ENCODE measurements at regions not wholly inside any gene's neighbourhood (a gene's known extent, or its start where the extent isn't known, plus 50 kb on each side); places are given as distances from the start of the nearest gene placed in this dataset.

- intact Hi-C loops (cut with DNase I): no loop called here
- DNase-seq (no peak), ATAC-seq (ENCODE audit: poor library complexity) (no peak)
These were observed 276.5 kb upstream of the CITED2 start for GRCh38 chr6:139650941-139651340.

- ATAC-seq (ENCODE audit: poor library complexity) (no peak), DNase-seq (no peak)
- intact Hi-C loops (cut with DNase I): no loop called here
These were observed 275.3 kb upstream of the CITED2 start for GRCh38 chr6:139649732-139650131.

- no peak for ATAC-seq (ENCODE audit: poor library complexity)
- intact Hi-C loops (cut with DNase I): no loop called here
- DNase-seq: no peak
These were observed 274.7 kb upstream of the CITED2 start for GRCh38 chr6:139649128-139649527.

- no peak for DNase-seq
- ATAC-seq (ENCODE audit: poor library complexity): peak; percentile 24
- intact Hi-C loops (cut with DNase I): no loop called here
These were observed 274.1 kb upstream of the CITED2 start for GRCh38 chr6:139648430-139649000.

- ATAC-seq (ENCODE audit: poor library complexity) (no peak), DNase-seq (no peak)
- intact Hi-C loops (cut with DNase I): no loop called here
These were observed 273.4 kb upstream of the CITED2 start for GRCh38 chr6:139647841-139648240.

- no peak for ATAC-seq (ENCODE audit: poor library complexity)
- DNase-seq: no peak
- intact Hi-C loops (cut with DNase I): no loop called here
These were observed 272.6 kb upstream of the CITED2 start for GRCh38 chr6:139647016-139647415.

- ATAC-seq (ENCODE audit: poor library complexity) (peak; percentile 84), DNase-seq (no peak)
- intact Hi-C loops (cut with DNase I): no loop called here
These were observed 270.4 kb upstream of the CITED2 start for GRCh38 chr6:139644821-139645220.

- intact Hi-C loops (cut with DNase I): no loop called here
- ATAC-seq (ENCODE audit: poor library complexity) (peak; percentile 18), DNase-seq (no peak)
These were observed 269.5 kb upstream of the CITED2 start for GRCh38 chr6:139643986-139644385.

GRCh38 chr6:139642346-139642745 is 267.9 kb upstream of the CITED2 start:
- ATAC-seq (ENCODE audit: poor library complexity): no peak
- intact Hi-C loops (cut with DNase I): no loop called here
- no peak for DNase-seq

- ATAC-seq (ENCODE audit: poor library complexity): no peak
- intact Hi-C loops (cut with DNase I): no loop called here
- DNase-seq: no peak
These were observed 266.9 kb upstream of the CITED2 start for GRCh38 chr6:139641376-139641775.

GRCh38 chr6:139640921-139641320 is 266.5 kb upstream of the CITED2 start:
- ATAC-seq (ENCODE audit: poor library complexity) (no peak), DNase-seq (no peak)
- intact Hi-C loops (cut with DNase I): no loop called here

GRCh38 chr6:139640448-139640847 is 266.0 kb upstream of the CITED2 start:
- intact Hi-C loops (cut with DNase I): no loop called here
- DNase-seq: no peak
- no peak for ATAC-seq (ENCODE audit: poor library complexity)

- ATAC-seq (ENCODE audit: poor library complexity) (no peak), DNase-seq (no peak)
- intact Hi-C loops (cut with DNase I): no loop called here
These were observed 265.1 kb upstream of the CITED2 start for GRCh38 chr6:139639507-139639906.

- DNase-seq: no peak
- ATAC-seq (ENCODE audit: poor library complexity): no peak
- intact Hi-C loops (cut with DNase I): no loop called here
These were observed 263.9 kb upstream of the CITED2 start for GRCh38 chr6:139638179-139638941.

- intact Hi-C loops (cut with DNase I): no loop called here
- DNase-seq (no peak), ATAC-seq (ENCODE audit: poor library complexity) (no peak)
These were observed 263.3 kb upstream of the CITED2 start for GRCh38 chr6:139637766-139638165.

- intact Hi-C loops (cut with DNase I): no loop called here
- no peak for DNase-seq
- no peak for ATAC-seq (ENCODE audit: poor library complexity)
These were observed 261.9 kb upstream of the CITED2 start for GRCh38 chr6:139636391-139636790.

- intact Hi-C loops (cut with DNase I): no loop called here
- ATAC-seq (ENCODE audit: poor library complexity): no peak
- no peak for DNase-seq
These were observed 261.1 kb upstream of the CITED2 start for GRCh38 chr6:139635401-139636130.

GRCh38 chr6:139632840-139633239 is 258.4 kb upstream of the CITED2 start:
- ATAC-seq (ENCODE audit: poor library complexity) (no peak), DNase-seq (no peak)
- intact Hi-C loops (cut with DNase I): no loop called here

GRCh38 chr6:139628270-139628669 is 253.8 kb upstream of the CITED2 start:
- intact Hi-C loops (cut with DNase I): no loop called here
- no peak for ATAC-seq (ENCODE audit: poor library complexity)
- no peak for DNase-seq

- ATAC-seq (ENCODE audit: poor library complexity) (no peak), DNase-seq (no peak)
- intact Hi-C loops (cut with DNase I): no loop called here
These were observed 252.6 kb upstream of the CITED2 start for GRCh38 chr6:139627091-139627490.
